ENCODE measurements at regions not wholly inside any gene's neighbourhood (a gene's known extent, or its start where the extent isn't known, plus 50 kb on each side); places are given as distances from the start of the nearest gene placed in this dataset.

DNA sequence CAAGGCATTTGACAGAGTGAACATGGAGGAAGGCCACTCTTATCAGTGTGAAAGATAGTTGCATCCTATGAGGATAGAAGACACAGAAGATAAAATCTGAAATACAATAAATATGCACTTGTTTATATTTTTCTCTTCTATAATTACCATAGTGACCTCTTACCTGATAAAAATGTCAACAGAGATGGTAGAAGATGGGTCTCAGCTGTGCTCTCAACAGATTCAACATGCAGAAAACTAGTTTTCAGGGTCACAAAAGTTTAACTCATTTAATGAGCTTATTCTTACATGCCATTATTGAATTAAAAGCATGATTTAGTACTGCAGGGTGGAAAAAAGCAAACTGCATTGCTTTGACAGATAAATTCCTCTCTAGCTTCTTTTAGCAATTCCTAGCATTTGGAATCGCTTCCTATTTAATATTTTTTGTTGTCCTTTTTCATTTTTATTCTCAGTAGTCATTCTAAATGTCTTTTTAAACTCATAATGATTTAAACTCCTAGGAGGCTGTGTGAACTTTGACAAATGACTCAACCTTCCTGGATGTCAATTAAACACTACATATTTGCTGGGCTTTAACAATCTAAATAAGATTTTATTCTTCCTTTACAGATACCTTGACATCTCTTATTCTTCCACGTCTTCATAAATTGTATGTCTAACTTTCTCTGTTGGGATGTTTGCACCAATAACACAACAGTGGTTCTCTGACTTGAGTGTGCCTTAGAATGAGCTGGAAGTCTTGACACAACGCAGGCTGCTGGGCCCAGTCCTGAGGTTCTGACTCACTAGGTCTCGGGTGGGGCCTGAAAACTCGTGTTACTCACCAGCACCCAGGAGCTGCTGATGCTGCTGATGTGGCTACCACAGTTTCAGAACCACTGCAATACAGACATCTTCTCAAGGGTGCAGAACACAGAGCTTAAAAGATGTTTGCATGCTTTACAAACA is 565.5 kb upstream of the IGFBP3 start:
- H3K27me3 ChIP-seq (ENCODE audit: control insufficient read depth, insufficient read depth, low read length): no peaks in the 10 kb centered on the region
- ChIA-PET POLR2A (ENCODE audit: unreplicated experiment) (interaction anchor here (0.7 kb wide), 1 partner anchor 607 kb away, joined by 3 read pairs; no protein-coding TSS in a partner anchor), CTCF (no interaction called here)
- H3K56ac ChIP-seq (ENCODE audit: extremely low read depth, insufficient read depth, low read length): peak overlapping the region; percentile 50; the same call in 1 of the 2 replicates
- no peaks in the 10 kb centered on the region for H3K9me3 ChIP-seq (ENCODE audit: control insufficient read depth, insufficient read depth, low read length)
- H3K9me1 ChIP-seq (ENCODE audit: insufficient read depth, low read length): peaks cover 9% of the 10 kb centered on the region
- peak overlapping the region; percentile 100 for H2BK5ac ChIP-seq (ENCODE audit: low read depth, low read length, poor library complexity, severe bottlenecking)
- DNase-seq (peak; percentile 88), ATAC-seq (ENCODE audit: low read depth) (peak; percentile 83)
- no peaks in the 10 kb centered on the region for H3K36me3 ChIP-seq (ENCODE audit: control insufficient read depth, insufficient read depth, low read length)
- peak overlapping the region; percentile 32 for H2BK15ac ChIP-seq (ENCODE audit: low read depth, low read length)
- H3K4me1 ChIP-seq (ENCODE audit: control insufficient read depth, insufficient read depth, low read length): peaks cover 14% of the 10 kb centered on the region
- dilution Hi-C loops (cut with HindIII; ENCODE audit: low sequenced_read_pairs, unreplicated experiment): no loop called here
- H3K14ac ChIP-seq (replicated peaks; ENCODE audit: low read depth, low read length): peak overlapping the region; percentile 81
- H4K5ac ChIP-seq (ENCODE audit: low read depth, low read length): peak overlapping the region; percentile 88; the same call in 1 of the 2 replicates
- in situ Hi-C loops (cut with MboI; ENCODE audit: low sequenced_read_pairs): no loop called here
- H3K4me2 ChIP-seq (ENCODE audit: low read depth, low read length): peak overlapping the region; percentile 61; the same call in 1 of the 2 replicates
- peak overlapping the region; percentile 95 for H2BK20ac ChIP-seq (ENCODE audit: low read depth, low read length)
- H3K4me3 ChIP-seq (ENCODE audit: insufficient read depth, low read depth, low read length): no peak overlapping the region
- H3K27ac ChIP-seq (ENCODE audit: insufficient read depth, low read length): peak overlapping the region; percentile 41
- H3K79me1 ChIP-seq (ENCODE audit: low read depth in 1 of 2, low read length in 2 of 2): no peaks in the 10 kb centered on the region
- no CpG with 5 or more reads among the region's 5 CpGs for WGBS, 2 experiments (ENCODE audit: extremely low coverage in 2 of 2, insufficient read length in 1 of 2)
- peak overlapping the region; percentile 96 for H4K91ac ChIP-seq (ENCODE audit: insufficient read depth, low read depth, low read length)
- no peak overlapping the region; the same call in 1 of the 2 replicates for H3K9ac ChIP-seq (ENCODE audit: low read depth, low read length)
- peak overlapping the region; percentile 33 to 85 for H4K8ac ChIP-seq (ENCODE audit: low read depth in 2 of 2, low read length in 2 of 2)
- peak overlapping the region; percentile 87 for H2AK9ac ChIP-seq (replicated peaks; ENCODE audit: low read depth, low read length, poor library complexity)
- H2AK5ac ChIP-seq (ENCODE audit: low read depth, low read length): peak overlapping the region; percentile 74
- intact Hi-C loops (cut with micrococcal nuclease): loop anchor here (10.0 kb wide), 1 partner anchor 598 kb away; no protein-coding TSS in a partner anchor
- H3K4ac ChIP-seq (ENCODE audit: low read depth, low read length): peak overlapping the region; percentile 83
- peak overlapping the region; percentile 93 for H2BK120ac ChIP-seq (ENCODE audit: low read depth, low read length)
- BruUV-seq (replicated peaks): no TSS peak
- H2AFZ ChIP-seq (replicated peaks; ENCODE audit: low read length, poor library complexity): peak overlapping the region; percentile 64
- peak overlapping the region; percentile 98; the same call in 1 of the 2 replicates for H3K18ac ChIP-seq (ENCODE audit: low read depth, low read length)
- peak overlapping the region; percentile 64; the same call in 1 of the 2 replicates for H3K23ac ChIP-seq (ENCODE audit: low read depth, low read length)
- no peaks in the 10 kb centered on the region for H4K20me1 ChIP-seq (ENCODE audit: insufficient read depth, low read length)
- TF ChIP-seq, protein P1, sequence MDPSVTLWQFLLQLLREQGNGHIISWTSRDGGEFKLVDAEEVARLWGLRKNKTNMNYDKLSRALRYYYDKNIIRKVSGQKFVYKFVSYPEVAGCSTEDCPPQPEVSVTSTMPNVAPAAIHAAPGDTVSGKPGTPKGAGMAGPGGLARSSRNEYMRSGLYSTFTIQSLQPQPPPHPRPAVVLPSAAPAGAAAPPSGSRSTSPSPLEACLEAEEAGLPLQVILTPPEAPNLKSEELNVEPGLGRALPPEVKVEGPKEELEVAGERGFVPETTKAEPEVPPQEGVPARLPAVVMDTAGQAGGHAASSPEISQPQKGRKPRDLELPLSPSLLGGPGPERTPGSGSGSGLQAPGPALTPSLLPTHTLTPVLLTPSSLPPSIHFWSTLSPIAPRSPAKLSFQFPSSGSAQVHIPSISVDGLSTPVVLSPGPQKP (IDR thresholded peaks at IDR 0.05; ENCODE audit: borderline replicate concordance, low read depth, low read length): no peak
- TF ChIP-seq FOS (IDR thresholded peaks at IDR 0.05; ENCODE audit: low read depth, low read length): 0 out of 2 replicates have a peak, but pooled peaks have one; percentile 48
- TF ChIP-seq, protein P2, sequence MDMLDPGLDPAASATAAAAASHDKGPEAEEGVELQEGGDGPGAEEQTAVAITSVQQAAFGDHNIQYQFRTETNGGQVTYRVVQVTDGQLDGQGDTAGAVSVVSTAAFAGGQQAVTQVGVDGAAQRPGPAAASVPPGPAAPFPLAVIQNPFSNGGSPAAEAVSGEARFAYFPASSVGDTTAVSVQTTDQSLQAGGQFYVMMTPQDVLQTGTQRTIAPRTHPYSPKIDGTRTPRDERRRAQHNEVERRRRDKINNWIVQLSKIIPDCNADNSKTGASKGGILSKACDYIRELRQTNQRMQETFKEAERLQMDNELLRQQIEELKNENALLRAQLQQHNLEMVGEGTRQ (IDR thresholded peaks at IDR 0.05; ENCODE audit: low read depth, low read length): no peak
- 0 out of 2 replicates have a peak, but pooled peaks have one; percentile 34 for TF ChIP-seq MAZ (IDR thresholded peaks at IDR 0.05; ENCODE audit: borderline replicate concordance, low read depth, low read length)
- no peak for TF ChIP-seq RCOR1 (IDR thresholded peaks at IDR 0.05; ENCODE audit: insufficient replicate concordance, low read length)
- TF ChIP-seq BHLHE40 (IDR thresholded peaks at IDR 0.05; ENCODE audit: low read depth, low read length): no peak
- no peak for TF ChIP-seq RFX5 (IDR thresholded peaks at IDR 0.05; ENCODE audit: low read depth, low read length)
- no peak for TF ChIP-seq CEBPB (IDR thresholded peaks at IDR 0.05; ENCODE audit: low read depth, low read length)
- no peak for TF ChIP-seq CHD1 (IDR thresholded peaks at IDR 0.05; ENCODE audit: low read depth, low read length)
- TF ChIP-seq, protein P3, sequence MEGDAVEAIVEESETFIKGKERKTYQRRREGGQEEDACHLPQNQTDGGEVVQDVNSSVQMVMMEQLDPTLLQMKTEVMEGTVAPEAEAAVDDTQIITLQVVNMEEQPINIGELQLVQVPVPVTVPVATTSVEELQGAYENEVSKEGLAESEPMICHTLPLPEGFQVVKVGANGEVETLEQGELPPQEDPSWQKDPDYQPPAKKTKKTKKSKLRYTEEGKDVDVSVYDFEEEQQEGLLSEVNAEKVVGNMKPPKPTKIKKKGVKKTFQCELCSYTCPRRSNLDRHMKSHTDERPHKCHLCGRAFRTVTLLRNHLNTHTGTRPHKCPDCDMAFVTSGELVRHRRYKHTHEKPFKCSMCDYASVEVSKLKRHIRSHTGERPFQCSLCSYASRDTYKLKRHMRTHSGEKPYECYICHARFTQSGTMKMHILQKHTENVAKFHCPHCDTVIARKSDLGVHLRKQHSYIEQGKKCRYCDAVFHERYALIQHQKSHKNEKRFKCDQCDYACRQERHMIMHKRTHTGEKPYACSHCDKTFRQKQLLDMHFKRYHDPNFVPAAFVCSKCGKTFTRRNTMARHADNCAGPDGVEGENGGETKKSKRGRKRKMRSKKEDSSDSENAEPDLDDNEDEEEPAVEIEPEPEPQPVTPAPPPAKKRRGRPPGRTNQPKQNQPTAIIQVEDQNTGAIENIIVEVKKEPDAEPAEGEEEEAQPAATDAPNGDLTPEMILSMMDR (conservative IDR thresholded peaks at IDR 0.05; ENCODE audit: low read depth, low read length): no peak
- TF ChIP-seq RAD21 (IDR thresholded peaks at IDR 0.05; ENCODE audit: low read length): no peak
- no peak for TF ChIP-seq NFE2L2 (IDR thresholded peaks at IDR 0.05; ENCODE audit: low read depth, low read length)
- no peak for TF ChIP-seq SMC3 (IDR thresholded peaks at IDR 0.05; ENCODE audit: low read depth, low read length)

All from IMR-90 (cell line).